ENCODE measurements at regions not wholly inside any gene's neighbourhood (a gene's known extent, or its start where the extent isn't known, plus 50 kb on each side); places are given as distances from the start of the nearest gene placed in this dataset.

- TF ChIP-seq, protein P1, sequence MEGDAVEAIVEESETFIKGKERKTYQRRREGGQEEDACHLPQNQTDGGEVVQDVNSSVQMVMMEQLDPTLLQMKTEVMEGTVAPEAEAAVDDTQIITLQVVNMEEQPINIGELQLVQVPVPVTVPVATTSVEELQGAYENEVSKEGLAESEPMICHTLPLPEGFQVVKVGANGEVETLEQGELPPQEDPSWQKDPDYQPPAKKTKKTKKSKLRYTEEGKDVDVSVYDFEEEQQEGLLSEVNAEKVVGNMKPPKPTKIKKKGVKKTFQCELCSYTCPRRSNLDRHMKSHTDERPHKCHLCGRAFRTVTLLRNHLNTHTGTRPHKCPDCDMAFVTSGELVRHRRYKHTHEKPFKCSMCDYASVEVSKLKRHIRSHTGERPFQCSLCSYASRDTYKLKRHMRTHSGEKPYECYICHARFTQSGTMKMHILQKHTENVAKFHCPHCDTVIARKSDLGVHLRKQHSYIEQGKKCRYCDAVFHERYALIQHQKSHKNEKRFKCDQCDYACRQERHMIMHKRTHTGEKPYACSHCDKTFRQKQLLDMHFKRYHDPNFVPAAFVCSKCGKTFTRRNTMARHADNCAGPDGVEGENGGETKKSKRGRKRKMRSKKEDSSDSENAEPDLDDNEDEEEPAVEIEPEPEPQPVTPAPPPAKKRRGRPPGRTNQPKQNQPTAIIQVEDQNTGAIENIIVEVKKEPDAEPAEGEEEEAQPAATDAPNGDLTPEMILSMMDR (optimal IDR thresholded peaks at IDR 0.05 in 1 of 3, IDR thresholded peaks at IDR 0.05 in 1 of 3, conservative IDR thresholded peaks at IDR 0.05 in 1 of 3; ENCODE audit: extremely low read depth in 1 of 3, insufficient read depth in 2 of 3, low read length in 3 of 3), result no peak
- TF ChIP-seq EZH2 (IDR thresholded peaks at IDR 0.05; ENCODE audit: low read length), result no peak
- H3K9me3 ChIP-seq (ENCODE audit: control insufficient read depth, low read depth, low read length), result no peaks in the 10 kb centered on the region
- H3K9ac ChIP-seq (ENCODE audit: control insufficient read depth, extremely low read depth, insufficient read depth, low read length), result no peak overlapping the region
- DNase-seq (ENCODE audit: low read depth, low spot score), result no peak
- H3K4me1 ChIP-seq (ENCODE audit: control insufficient read depth, extremely low read depth, insufficient read depth, low read length), result no peaks in the 10 kb centered on the region
- H4K20me1 ChIP-seq (ENCODE audit: control insufficient read depth, extremely low read depth, insufficient read depth, low read length), result no peaks in the 10 kb centered on the region
- peak overlapping the region; percentile 14 for H2AFZ ChIP-seq (ENCODE audit: control insufficient read depth, low read length)
- peak; percentile 83 for FAIRE-seq
- H3K4me2 ChIP-seq (ENCODE audit: control insufficient read depth, extremely low read depth, insufficient read depth, low read depth, low read length), result no peak overlapping the region
- H3K79me2 ChIP-seq (ENCODE audit: control insufficient read depth, insufficient read depth, low read length), result no peaks in the 10 kb centered on the region
- dilution Hi-C loops (cut with MboI; ENCODE audit: extremely low pct_ligation_motif_present, low sequenced_read_pairs), result no loop called here
- H3K4me3 ChIP-seq (ENCODE audit: control insufficient read depth in 2 of 3, extremely low read depth in 1 of 3, insufficient read depth in 2 of 3, low read depth in 1 of 3, low read length in 3 of 3), result no peak overlapping the region
- no peaks in the 10 kb centered on the region for H3K36me3 ChIP-seq (ENCODE audit: control insufficient read depth in 2 of 2, extremely low read depth in 1 of 2, insufficient read depth in 2 of 2, low read length in 2 of 2)
- no peaks in the 10 kb centered on the region for H3K9me1 ChIP-seq (ENCODE audit: control insufficient read depth, extremely low read depth, insufficient read depth, low read length)
- H3K27me3 ChIP-seq (ENCODE audit: control insufficient read depth, extremely low read depth, insufficient read depth, low read length), result no peaks in the 10 kb centered on the region
- H3K27ac ChIP-seq (ENCODE audit: control insufficient read depth, insufficient read depth, low read length), result no peak overlapping the region
Measured at GRCh38 chr5:166014256-166014655, 2277.2 kb upstream of the WWC1 start.

- H3K36me3 ChIP-seq (ENCODE audit: control insufficient read depth in 2 of 2, extremely low read depth in 1 of 2, insufficient read depth in 2 of 2, low read length in 2 of 2), result no peaks in the 10 kb centered on the region
- FAIRE-seq, result no peak
Measured at GRCh38 chr5:166018716-166019115, 2272.7 kb upstream of the WWC1 start.

More at GRCh38 chr5:166018716-166019115, 2272.7 kb upstream of the WWC1 start:
- H3K9me1 ChIP-seq (ENCODE audit: control insufficient read depth, extremely low read depth, insufficient read depth, low read length), result no peaks in the 10 kb centered on the region
- no peak overlapping the region for H3K27ac ChIP-seq (ENCODE audit: control insufficient read depth, insufficient read depth, low read length)
- TF ChIP-seq, protein P1 (optimal IDR thresholded peaks at IDR 0.05 in 1 of 3, IDR thresholded peaks at IDR 0.05 in 1 of 3, conservative IDR thresholded peaks at IDR 0.05 in 1 of 3; ENCODE audit: extremely low read depth in 1 of 3, insufficient read depth in 2 of 3, low read length in 3 of 3), result no peak
- TF ChIP-seq EZH2 (IDR thresholded peaks at IDR 0.05; ENCODE audit: low read length), result no peak
- H3K9ac ChIP-seq (ENCODE audit: control insufficient read depth, extremely low read depth, insufficient read depth, low read length), result no peak overlapping the region
- no peaks in the 10 kb centered on the region for H3K27me3 ChIP-seq (ENCODE audit: control insufficient read depth, extremely low read depth, insufficient read depth, low read length)
- H3K4me3 ChIP-seq (ENCODE audit: control insufficient read depth in 2 of 3, extremely low read depth in 1 of 3, insufficient read depth in 2 of 3, low read depth in 1 of 3, low read length in 3 of 3), result no peak overlapping the region
- peaks cover 6% of the 10 kb centered on the region for H3K4me1 ChIP-seq (ENCODE audit: control insufficient read depth, extremely low read depth, insufficient read depth, low read length)
- DNase-seq (ENCODE audit: low read depth, low spot score), result no peak
- no peaks in the 10 kb centered on the region for H4K20me1 ChIP-seq (ENCODE audit: control insufficient read depth, extremely low read depth, insufficient read depth, low read length)
- H2AFZ ChIP-seq (ENCODE audit: control insufficient read depth, low read length), result no peak overlapping the region
- H3K4me2 ChIP-seq (ENCODE audit: control insufficient read depth, extremely low read depth, insufficient read depth, low read depth, low read length), result no peak overlapping the region
- dilution Hi-C loops (cut with MboI; ENCODE audit: extremely low pct_ligation_motif_present, low sequenced_read_pairs), result no loop called here
- no peaks in the 10 kb centered on the region for H3K9me3 ChIP-seq (ENCODE audit: control insufficient read depth, low read depth, low read length)
- H3K79me2 ChIP-seq (ENCODE audit: control insufficient read depth, insufficient read depth, low read length), result no peaks in the 10 kb centered on the region

All from keratinocyte (primary cell).